ENCODE measurements at regions not wholly inside any gene's neighbourhood (a gene's known extent, or its start where the extent isn't known, plus 50 kb on each side); places are given as distances from the start of the nearest gene placed in this dataset.

DNA sequence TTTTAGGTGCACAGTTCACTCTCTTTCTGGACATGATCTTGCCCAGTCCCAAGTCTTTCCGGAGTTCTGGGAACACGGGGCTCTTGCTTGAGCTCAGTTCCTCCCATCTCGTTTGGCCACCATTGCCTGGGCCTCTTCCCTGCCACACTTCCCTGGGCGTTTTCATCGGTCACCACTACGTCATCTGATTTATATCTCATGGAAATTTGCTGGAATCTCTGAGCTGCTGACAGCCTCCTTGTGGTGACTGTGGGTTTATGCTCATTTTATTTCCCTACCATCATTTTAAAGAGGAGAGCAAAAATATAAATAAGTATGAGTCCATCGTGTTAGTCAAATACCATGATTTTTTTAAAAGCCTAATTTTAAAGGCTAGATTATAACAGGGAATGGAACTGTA lies 449.1 kb upstream of the KAZN start:
- no peak for DNase-seq
- TF ChIP-seq CTCF (IDR thresholded peaks at IDR 0.05) (no peak), POLR2A (IDR thresholded peaks at IDR 0.05) (no peak)
- Histone ChIP-seq H3K27me3 (no peaks in the 10 kb centered on the region), H3K36me3 (replicated peaks in 1 of 2) (no peaks in the 10 kb centered on the region), H3K4me1 (replicated peaks in 1 of 2) (no peaks in the 10 kb centered on the region), H3K27ac (no peak overlapping the region), H3K4me3 (no peak overlapping the region), H3K9me3 (replicated peaks in 1 of 3) (no peaks in the 10 kb centered on the region)
- intact Hi-C loops (cut with DNase I) = no loop called here
- 57 to 72% (median 67%) methylated on average over 7 of the region's 7 CpGs for whole genome bisulfite sequencing, 4 donors

- Histone ChIP-seq H3K4me3 (no peak overlapping the region), H3K4me1 (replicated peaks in 1 of 2) (no peaks in the 10 kb centered on the region), H3K36me3 (replicated peaks in 1 of 2) (no peaks in the 10 kb centered on the region), H3K9me3 (replicated peaks in 1 of 3) (no peaks in the 10 kb centered on the region), H3K27ac (no peak overlapping the region), H3K27me3 (no peaks in the 10 kb centered on the region)
- WGBS, 4 donors = 85 to 93% (median 93%) methylated on average over 4 of the region's 4 CpGs
- TF ChIP-seq POLR2A (IDR thresholded peaks at IDR 0.05) (no peak), CTCF (IDR thresholded peaks at IDR 0.05) (no peak)
- intact Hi-C loops (cut with DNase I) = no loop called here
- DNase-seq = no peak
These were observed 441.9 kb upstream of the KAZN start for GRCh38 chr1:14156543-14156942.

DNA sequence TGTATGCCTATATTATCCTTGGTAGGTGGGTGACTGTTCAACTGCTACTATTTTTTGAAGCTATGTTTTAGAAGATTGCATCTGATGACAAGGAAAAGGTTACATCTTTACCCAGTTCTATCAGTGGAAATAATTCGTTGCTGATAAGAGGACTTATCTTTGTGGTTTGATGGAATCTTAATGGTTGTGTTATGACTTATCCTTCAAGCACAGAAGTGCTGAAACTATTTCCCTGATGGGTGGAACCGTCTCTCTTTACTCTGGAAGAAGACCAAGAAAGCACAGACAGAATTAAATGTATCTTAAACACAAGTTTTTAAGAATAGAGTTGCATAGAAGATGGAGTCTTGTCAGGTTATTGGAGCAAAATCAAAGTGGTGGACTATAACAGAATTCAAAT lies 437.7 kb upstream of the KAZN start:
- H3K36me3 ChIP-seq (replicated peaks in 1 of 2) = no peaks in the 10 kb centered on the region
- DNase-seq = no peak
- TF ChIP-seq POLR2A (IDR thresholded peaks at IDR 0.05) = no peak
- no peak for TF ChIP-seq CTCF (IDR thresholded peaks at IDR 0.05)
- no peaks in the 10 kb centered on the region for H3K9me3 ChIP-seq (replicated peaks in 1 of 3)
- WGBS, 4 donors = 23 to 41% (median 29%) methylated on average over 2 of the region's 2 CpGs
- H3K27ac ChIP-seq = no peak overlapping the region
- intact Hi-C loops (cut with DNase I) = no loop called here
- no peaks in the 10 kb centered on the region for H3K27me3 ChIP-seq
- H3K4me3 ChIP-seq = no peak overlapping the region
- no peaks in the 10 kb centered on the region for H3K4me1 ChIP-seq (replicated peaks in 1 of 2)

GRCh38 chr1:14163246-14163645 lies 435.2 kb upstream of the KAZN start:
- H3K36me3 ChIP-seq (replicated peaks in 1 of 2) = no peaks in the 10 kb centered on the region
- TF ChIP-seq CTCF (IDR thresholded peaks at IDR 0.05) (no peak), POLR2A (IDR thresholded peaks at IDR 0.05) (no peak)
- no peaks in the 10 kb centered on the region for H3K9me3 ChIP-seq (replicated peaks in 1 of 3)
- intact Hi-C loops (cut with DNase I) = no loop called here
- no peak for DNase-seq
- no peaks in the 10 kb centered on the region for H3K4me1 ChIP-seq (replicated peaks in 1 of 2)
- no peak overlapping the region for H3K4me3 ChIP-seq
- no peaks in the 10 kb centered on the region for H3K27me3 ChIP-seq
- no peak overlapping the region for H3K27ac ChIP-seq
- WGBS, 4 donors = 85 to 91% (median 90%) methylated on average over 4 of the region's 4 CpGs
